ENCODE measurements at regions not wholly inside any gene's neighbourhood (a gene's known extent, or its start where the extent isn't known, plus 50 kb on each side); places are given as distances from the start of the nearest gene placed in this dataset.

- no peak overlapping the region for H3K4me3 Mint-ChIP-seq
- CTCF ChIA-PET, result no interaction called here
- intact Hi-C loops (cut with micrococcal nuclease), result no loop called here
- ATAC-seq (ENCODE audit: low read depth) (no peak), DNase-seq (no peak)
- POLR2A ChIA-PET, result no interaction called here
- H3K4me1 Mint-ChIP-seq, result peaks cover 6% of the 10 kb centered on the region
- no peaks in the 10 kb centered on the region for H3K36me3 Mint-ChIP-seq (ENCODE audit: low read depth)
- H3K9me3 Mint-ChIP-seq, result peaks cover 3% of the 10 kb centered on the region
- no peak for TF ChIP-seq CTCF (IDR thresholded peaks at IDR 0.05)
- no peak overlapping the region for H3K27ac Mint-ChIP-seq
- peaks cover 1% of the 10 kb centered on the region for H3K27me3 Mint-ChIP-seq
Measured at GRCh38 chr2:46837112-46837454, 78.5 kb downstream of the MCFD2 start.

GRCh38 chr2:46836295-46837111 is 79.1 kb downstream of the MCFD2 start:
- intact Hi-C loops (cut with micrococcal nuclease), result no loop called here
- CTCF ChIA-PET, result no interaction called here
- H3K4me1 Mint-ChIP-seq, result peaks cover 1% of the 10 kb centered on the region

DNA sequence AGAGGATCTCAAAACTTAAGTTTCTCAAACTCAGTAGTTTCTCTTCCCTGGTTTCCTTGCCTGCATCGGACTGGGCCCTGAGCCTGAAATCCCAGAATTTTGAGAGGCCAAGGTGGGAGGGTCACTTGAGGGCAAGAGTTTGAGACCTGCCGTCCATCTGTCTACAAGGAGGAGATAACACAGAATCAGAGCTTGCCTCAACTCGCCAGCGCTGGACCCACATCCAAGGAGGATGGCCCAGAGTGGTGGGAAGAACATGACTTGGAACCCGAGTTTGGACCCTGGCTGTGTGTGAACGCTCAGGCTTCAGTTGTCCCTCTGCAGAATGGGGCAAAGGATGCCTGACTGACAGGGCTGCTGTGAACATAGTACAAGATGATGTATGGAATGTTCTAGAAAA is 80.1 kb downstream of the MCFD2 start:
- no peak for DNase-seq
- H3K27ac Mint-ChIP-seq, result no peak overlapping the region
- CTCF ChIA-PET, result no interaction called here

More at GRCh38 chr2:46836295-46837111, 79.1 kb downstream of the MCFD2 start:
- ATAC-seq (ENCODE audit: low read depth) (no peak), DNase-seq (no peak)
- POLR2A ChIA-PET, result no interaction called here
- no peak for TF ChIP-seq CTCF (IDR thresholded peaks at IDR 0.05)
- Mint-ChIP-seq H3K9me3 (peaks cover 3% of the 10 kb centered on the region), H3K4me3 (no peak overlapping the region), H3K36me3 (ENCODE audit: low read depth) (no peaks in the 10 kb centered on the region), H3K27ac (no peak overlapping the region), H3K27me3 (peaks cover 4% of the 10 kb centered on the region)

GRCh38 chr2:46832543-46832942 is 83.1 kb downstream of the MCFD2 start:
- ChIA-PET CTCF (no interaction called here), POLR2A (no interaction called here)
- DNase-seq (no peak), ATAC-seq (ENCODE audit: low read depth) (no peak)
- H3K4me1 Mint-ChIP-seq, result no peaks in the 10 kb centered on the region
- H3K4me3 Mint-ChIP-seq, result no peak overlapping the region
- no peak overlapping the region for H3K27ac Mint-ChIP-seq
- peaks cover 6% of the 10 kb centered on the region for H3K9me3 Mint-ChIP-seq
- intact Hi-C loops (cut with micrococcal nuclease), result no loop called here
- no peak for TF ChIP-seq CTCF (IDR thresholded peaks at IDR 0.05)
- peaks cover 11% of the 10 kb centered on the region for H3K27me3 Mint-ChIP-seq
- H3K36me3 Mint-ChIP-seq (ENCODE audit: low read depth), result no peaks in the 10 kb centered on the region

More for the DNA sequence above, 80.1 kb downstream of the MCFD2 start:
- Mint-ChIP-seq H3K9me3 (peaks cover 4% of the 10 kb centered on the region), H3K27me3 (peaks cover 6% of the 10 kb centered on the region), H3K36me3 (ENCODE audit: low read depth) (no peaks in the 10 kb centered on the region), H3K4me1 (no peaks in the 10 kb centered on the region), H3K4me3 (no peak overlapping the region)
- no peak for ATAC-seq (ENCODE audit: low read depth)
- intact Hi-C loops (cut with micrococcal nuclease), result no loop called here
- no peak for TF ChIP-seq CTCF (IDR thresholded peaks at IDR 0.05)
- POLR2A ChIA-PET, result no interaction called here

GRCh38 chr2:46831869-46832265 is 83.7 kb downstream of the MCFD2 start:
- Mint-ChIP-seq H3K4me3 (no peak overlapping the region), H3K4me1 (no peaks in the 10 kb centered on the region), H3K9me3 (peaks cover 6% of the 10 kb centered on the region), H3K36me3 (ENCODE audit: low read depth) (no peaks in the 10 kb centered on the region), H3K27me3 (peaks cover 15% of the 10 kb centered on the region), H3K27ac (no peak overlapping the region)
- DNase-seq (no peak), ATAC-seq (ENCODE audit: low read depth) (no peak)
- ChIA-PET CTCF (no interaction called here), POLR2A (no interaction called here)
- intact Hi-C loops (cut with micrococcal nuclease), result no loop called here
- TF ChIP-seq CTCF (IDR thresholded peaks at IDR 0.05), result no peak
